CD4-positive, alpha-beta memory T cell (primary cell): ENCODE measurements at regions not wholly inside any gene's neighbourhood (a gene's known extent, or its start where the extent isn't known, plus 50 kb on each side); places are given as distances from the start of the nearest gene placed in this dataset.

Source experiments
- CTCF ChIA-PET: fragments of 350-600 bp; sonication (Branson Sonifier 250); formaldehyde crosslinking; loops from one replicate; lab custom pipeline; 2021; ENCODE audit warnings: inconsistent platforms; ENCODE audit not compliant: partially characterized antibody; lab: Charles Lee
- POLR2A ChIA-PET: fragments of 350-600 bp; sonication (Branson Sonifier 250); formaldehyde crosslinking; loops from one replicate; lab custom pipeline; 2021; ENCODE audit not compliant: partially characterized antibody; lab: Charles Lee
- DNase-seq, 5 donors: peaks; one replicate each; pipeline versions ENCODE4 v3.0.0 to v3.0.0-alpha.2; 2020 to 2022; ENCODE audit warnings: mixed read lengths in 1 of 5
- H3K27ac ChIP-seq: one replicate; pipeline ENCODE4 v1.7.0; 2013; ENCODE audit warnings: low read depth, low read length
- H3K27me3 ChIP-seq: 2 replicates; pipeline ENCODE4 v1.7.0; 2013; ENCODE audit warnings: mild to moderate bottlenecking, low read length, moderate library complexity; ENCODE audit not compliant: insufficient read depth
- H3K36me3 ChIP-seq: 2 replicates; pipeline ENCODE4 v1.7.0; 2013; ENCODE audit warnings: mild to moderate bottlenecking, low read length, moderate library complexity; ENCODE audit not compliant: insufficient read depth
- H3K4me1 ChIP-seq: 2 replicates; pipeline ENCODE4 v1.7.0; 2013; ENCODE audit warnings: mild to moderate bottlenecking, low read length, moderate library complexity; ENCODE audit not compliant: insufficient read depth
- H3K4me3 ChIP-seq, 2 donors: one replicate each; pipeline ENCODE4 v1.7.0; 2013; ENCODE audit warnings: low read length in 2 of 2, mild to moderate bottlenecking in 1 of 2
- H3K9me3 ChIP-seq, 2 donors: one replicate each; pipeline ENCODE4 v1.7.0; 2013; ENCODE audit warnings: low read length in 2 of 2, control low read depth in 1 of 2; ENCODE audit not compliant: control insufficient read depth in 1 of 2
- H3K27ac Mint-ChIP-seq, 7 donors: one replicate each; pipeline ENCODE4 v1.8.0; 2020 to 2021; ENCODE audit warnings: mixed read lengths in 7 of 7, mild to moderate bottlenecking in 6 of 7, inconsistent platforms in 3 of 7, moderate library complexity in 3 of 7
- H3K27me3 Mint-ChIP-seq, 2 donors: one replicate each; pipeline ENCODE4 v1.8.0; 2020 to 2021; ENCODE audit warnings: mixed read lengths in 2 of 2
- H3K36me3 Mint-ChIP-seq, 2 donors: one replicate each; pipeline ENCODE4 v1.8.0; 2020 to 2021; ENCODE audit warnings: mixed read lengths in 2 of 2, inconsistent platforms in 1 of 2, mild to moderate bottlenecking in 1 of 2
- H3K4me1 Mint-ChIP-seq, 4 donors: one replicate each; pipeline ENCODE4 v1.8.0; 2020 to 2021; ENCODE audit warnings: mixed read lengths in 4 of 4, mild to moderate bottlenecking in 1 of 4
- H3K4me3 Mint-ChIP-seq, 8 donors: one replicate each; pipeline ENCODE4 v1.8.0; 2020 to 2021; ENCODE audit warnings: mixed read lengths in 8 of 8, mild to moderate bottlenecking in 7 of 8, moderate library complexity in 6 of 8, inconsistent platforms in 3 of 8
- H3K9me3 Mint-ChIP-seq, 8 donors: one replicate each; pipeline ENCODE4 v1.8.0; 2020 to 2021; ENCODE audit warnings: mixed read lengths in 8 of 8, mild to moderate bottlenecking in 5 of 8, inconsistent platforms in 3 of 8, moderate library complexity in 1 of 8
- intact Hi-C: fragments of 100-400 bp; cut with micrococcal nuclease; formaldehyde crosslinking; loops from one replicate; pipeline ENCODE4 v1.15.1; 2023

- no peak for DNase-seq
- Mint-ChIP-seq H3K4me1 (no peaks in the 10 kb centered on the region), H3K9me3 (peaks cover 4 to 21% (median 12%) of the 10 kb centered on the region in 8 donors), H3K4me3 (no peak overlapping the region), H3K36me3 (no peaks in the 10 kb centered on the region), H3K27ac (no peak overlapping the region), H3K27me3 (no peaks in the 10 kb centered on the region)
- Histone ChIP-seq H3K4me3 (no peak overlapping the region), H3K27ac (no peak overlapping the region), H3K36me3 (no peaks in the 10 kb centered on the region), H3K9me3 (peaks cover 0 to 3% of the 10 kb centered on the region in 2 donors), H3K27me3 (no peaks in the 10 kb centered on the region), H3K4me1 (no peaks in the 10 kb centered on the region)
- CTCF ChIA-PET, result no interaction called here
- POLR2A ChIA-PET, result no interaction called here
- intact Hi-C loops, result no loop called here
Measured at GRCh38 chr7:40922316-40922670, 780.6 kb downstream of the INHBA start.

GRCh38 chr7:40921589-40922315, 781.1 kb downstream of the INHBA start:
- Histone ChIP-seq H3K4me1 (no peaks in the 10 kb centered on the region), H3K4me3 (no peak overlapping the region), H3K36me3 (no peaks in the 10 kb centered on the region), H3K27me3 (no peaks in the 10 kb centered on the region), H3K27ac (no peak overlapping the region), H3K9me3 (peaks cover 0 to 3% of the 10 kb centered on the region in 2 donors)
- POLR2A ChIA-PET, result no interaction called here
- Mint-ChIP-seq H3K27me3 (no peaks in the 10 kb centered on the region), H3K36me3 (no peaks in the 10 kb centered on the region), H3K27ac (no peak overlapping the region), H3K4me1 (no peaks in the 10 kb centered on the region), H3K9me3 (peaks cover 4 to 21% (median 10%) of the 10 kb centered on the region in 8 donors), H3K4me3 (no peak overlapping the region)
- CTCF ChIA-PET, result no interaction called here
- intact Hi-C loops, result no loop called here
- no peak for DNase-seq

GRCh38 chr7:40918701-40919271, 784.0 kb downstream of the SUGCT start:
- no peaks in the 10 kb centered on the region for H3K4me1 Mint-ChIP-seq
- Histone ChIP-seq H3K4me1 (no peaks in the 10 kb centered on the region), H3K27ac (no peak overlapping the region), H3K9me3 (peaks cover 0 to 3% of the 10 kb centered on the region in 2 donors), H3K27me3 (no peaks in the 10 kb centered on the region), H3K4me3 (no peak overlapping the region), H3K36me3 (no peaks in the 10 kb centered on the region)
- peaks cover 4 to 23% (median 10%) of the 10 kb centered on the region in 8 donors for H3K9me3 Mint-ChIP-seq
- H3K4me3 Mint-ChIP-seq, result no peak overlapping the region
- no peaks in the 10 kb centered on the region for H3K27me3 Mint-ChIP-seq
- no peak overlapping the region for H3K27ac Mint-ChIP-seq
- ChIA-PET POLR2A (no interaction called here), CTCF (no interaction called here)
- intact Hi-C loops, result no loop called here
- no peak for DNase-seq
- H3K36me3 Mint-ChIP-seq, result no peaks in the 10 kb centered on the region

GRCh38 chr7:40916813-40917212, 782.0 kb downstream of the SUGCT start:
- CTCF ChIA-PET, result no interaction called here
- Mint-ChIP-seq H3K4me1 (no peaks in the 10 kb centered on the region), H3K9me3 (peaks cover 0 to 24% (median 11%) of the 10 kb centered on the region in 8 donors), H3K27ac (no peak overlapping the region), H3K36me3 (no peaks in the 10 kb centered on the region), H3K4me3 (no peak overlapping the region), H3K27me3 (no peaks in the 10 kb centered on the region)
- no peak overlapping the region for H3K27ac ChIP-seq
- no peak overlapping the region for H3K4me3 ChIP-seq
- intact Hi-C loops, result no loop called here
- H3K9me3 ChIP-seq, result peaks cover 0 to 3% of the 10 kb centered on the region in 2 donors
- POLR2A ChIA-PET, result no interaction called here
- no peak for DNase-seq
- H3K4me1 ChIP-seq, result no peaks in the 10 kb centered on the region
- no peaks in the 10 kb centered on the region for H3K36me3 ChIP-seq
- H3K27me3 ChIP-seq, result no peaks in the 10 kb centered on the region

GRCh38 chr7:40915071-40915470, 780.3 kb downstream of the SUGCT start:
- H3K4me3 ChIP-seq, result no peak overlapping the region
- Mint-ChIP-seq H3K36me3 (no peaks in the 10 kb centered on the region), H3K4me3 (no peak overlapping the region), H3K9me3 (peaks cover 0 to 25% (median 15%) of the 10 kb centered on the region in 8 donors), H3K27ac (no peak overlapping the region), H3K4me1 (no peaks in the 10 kb centered on the region), H3K27me3 (no peaks in the 10 kb centered on the region)
- H3K27ac ChIP-seq, result no peak overlapping the region
- no peak for DNase-seq
- no peaks in the 10 kb centered on the region for H3K27me3 ChIP-seq
- CTCF ChIA-PET, result no interaction called here
- intact Hi-C loops, result no loop called here
- no peaks in the 10 kb centered on the region for H3K4me1 ChIP-seq
- POLR2A ChIA-PET, result no interaction called here
- H3K36me3 ChIP-seq, result no peaks in the 10 kb centered on the region
- H3K9me3 ChIP-seq, result peaks cover 0 to 3% of the 10 kb centered on the region in 2 donors
